AG09309 (cell line): ENCODE measurements at regions not wholly inside any gene's neighbourhood (a gene's known extent, or its start where the extent isn't known, plus 50 kb on each side); places are given as distances from the start of the nearest gene placed in this dataset.

Experiments
- DNase-seq: peaks from one replicate; pipeline ENCODE4 v3.0.0-alpha.2; 2010; ENCODE audit warnings: low read depth
- H3K4me3 ChIP-seq: 2 replicates; pipeline ENCODE4 v1.5.1; 2011; ENCODE audit warnings: mild to moderate bottlenecking, low read depth, low read length, moderate library complexity; ENCODE audit not compliant: control insufficient read depth
- CTCF ChIP-seq: IDR thresholded peaks from 2 replicates; pipeline ENCODE4 v1.5.1; 2011; ENCODE audit warnings: mild to moderate bottlenecking, low read depth, low read length, inconsistent platforms; ENCODE audit not compliant: insufficient read depth, control insufficient read depth; ENCODE audit errors: missing control alignments

- no peak overlapping the region for H3K4me3 ChIP-seq
- DNase-seq = no peak
- no peak for TF ChIP-seq CTCF
Measured at GRCh38 chr9:72415163-72415562, 50.2 kb upstream of the ZFAND5 start.
